Amygdala (tissue), 56 donors: ENCODE measurements at regions not wholly inside any gene's neighbourhood (a gene's known extent, or its start where the extent isn't known, plus 50 kb on each side); places are given as distances from the start of the nearest gene placed in this dataset.

ENCODE experiments used
- DNase-seq, 56 donors: peaks; one replicate each; lab custom pipeline; 2025; lab: John Stamatoyannopoulos, UW

- DNase-seq: no peak
These were observed 51.9 kb upstream of the PABPC3 start for GRCh38 chr13:25044071-25044470.
